Psoas muscle (tissue), 7 donors: ENCODE measurements at regions not wholly inside any gene's neighbourhood (a gene's known extent, or its start where the extent isn't known, plus 50 kb on each side); places are given as distances from the start of the nearest gene placed in this dataset.

ENCODE experiments used
- ATAC-seq, 4 donors: fragments of 200-7000 bp; cut with Tn5 transposase; one replicate each; pipeline ENCODE4 v1.9.1; 2020; ENCODE audit warnings: moderate library complexity in 3 of 4, mild to moderate bottlenecking in 2 of 4
- DNase-seq, 2 donors: peaks; one replicate each; pipeline ENCODE4 v3.0.0-alpha.2; 2020
- H3K27ac ChIP-seq: fragments of 200-600 bp; one replicate; pipeline ENCODE4 v1.8.0; 2022
- H3K27me3 ChIP-seq, 3 donors: fragments of 200-600 bp in 1 of 3; one replicate each; pipeline versions ENCODE4 v1.6.1 to v1.8.0; 2013 to 2022; ENCODE audit warnings: low read length in 2 of 3, mild to moderate bottlenecking in 2 of 3, moderate library complexity in 1 of 3; ENCODE audit not compliant: insufficient read depth in 3 of 3
- H3K36me3 ChIP-seq, 2 donors: fragments of 200-600 bp in 1 of 2; one replicate each; pipeline versions ENCODE4 v1.6.1 to v1.8.0; 2013 to 2022; ENCODE audit warnings: low read depth in 1 of 2, mild to moderate bottlenecking in 1 of 2, moderate library complexity in 1 of 2; ENCODE audit not compliant: insufficient read depth in 1 of 2
- H3K4me1 ChIP-seq: fragments of 200-600 bp; one replicate; pipeline ENCODE4 v1.8.0; 2022
- H3K4me3 ChIP-seq: fragments of 200-600 bp; one replicate; pipeline ENCODE4 v1.8.0; 2022; ENCODE audit warnings: mild to moderate bottlenecking
- H3K9me3 ChIP-seq: fragments of 200-600 bp; one replicate; pipeline ENCODE4 v1.8.0; 2022
- CTCF ChIP-seq: fragments of 200-600 bp; IDR thresholded peaks from one replicate; pipeline ENCODE4 v1.8.0; 2022; ENCODE audit warnings: antibody characterized with exemption
- WGBS, 3 donors: extraction: QIAGEN DNeasy Blood & Tissue Kit; methylation state at CpG; one replicate each; pipeline versions ENCODE4 v1.1.6 to v1.1.7; 2013; 5-methylcytosine and 5-hydroxymethylcytosine counted together
- intact Hi-C, 2 donors: fragments of 100-400 bp; cut with DNase I; formaldehyde crosslinking; loops; one replicate each; pipeline versions ENCODE4 v1.11.0 to v1.14.2; 2022
- donor health status: healthy with polysubstance abuse.
- donor health status: DM: no; HTN: no; CAD: no; lungs with moderate emphysema.
- donor health status: Bipolar disorder and iron deficiency.
- donor health status: healthy.
- donor health status: DM: yes; HTN: yes; CAD: no.
- donor health status: DM: no; HTN: no; CAD: no.
- donor health status: DM: yes; HTN: yes; CAD: no.

DNA sequence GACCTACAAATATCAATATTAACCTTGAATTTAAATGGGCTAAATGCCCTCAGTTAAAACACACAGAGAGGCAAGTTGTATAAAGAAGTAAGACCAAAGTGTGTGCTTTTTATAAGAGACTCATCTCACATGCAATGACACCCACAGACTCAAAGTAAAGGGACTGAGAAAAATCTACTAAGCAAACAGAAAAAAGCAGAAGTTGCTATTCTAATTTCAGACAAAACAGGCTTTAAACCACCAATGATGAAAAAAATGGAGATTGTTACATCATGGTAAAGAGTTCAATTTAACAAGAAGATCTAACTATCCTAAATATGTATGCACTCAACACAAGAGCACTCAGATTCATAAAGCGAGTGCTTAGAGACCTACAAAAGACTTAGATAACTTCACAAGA lies 741.9 kb upstream of the MARCKS start:
- no peak for TF ChIP-seq CTCF
- ATAC-seq (no peak), DNase-seq (no peak)
- Histone ChIP-seq H3K27me3 (no peaks in the 10 kb centered on the region), H3K4me3 (no peak overlapping the region), H3K27ac (no peak overlapping the region), H3K36me3 (no peaks in the 10 kb centered on the region), H3K9me3 (peaks cover 5% of the 10 kb centered on the region), H3K4me1 (no peaks in the 10 kb centered on the region)
- WGBS, 3 donors = 97 to 99% (median 98%) methylated on average over 1 of the region's 1 CpG
- intact Hi-C loops = no loop called here

GRCh38 chr6:113120224-113120581 lies 736.9 kb upstream of the MARCKS start:
- Histone ChIP-seq H3K4me1 (no peaks in the 10 kb centered on the region), H3K9me3 (peaks cover 5% of the 10 kb centered on the region), H3K27me3 (no peaks in the 10 kb centered on the region), H3K27ac (no peak overlapping the region), H3K4me3 (no peak overlapping the region), H3K36me3 (no peaks in the 10 kb centered on the region)
- 71 to 85% (median 77%) methylated on average over 2 of the region's 2 CpGs for WGBS, 3 donors
- DNase-seq (no peak), ATAC-seq (no peak)
- no peak for TF ChIP-seq CTCF
- intact Hi-C loops = no loop called here

DNA sequence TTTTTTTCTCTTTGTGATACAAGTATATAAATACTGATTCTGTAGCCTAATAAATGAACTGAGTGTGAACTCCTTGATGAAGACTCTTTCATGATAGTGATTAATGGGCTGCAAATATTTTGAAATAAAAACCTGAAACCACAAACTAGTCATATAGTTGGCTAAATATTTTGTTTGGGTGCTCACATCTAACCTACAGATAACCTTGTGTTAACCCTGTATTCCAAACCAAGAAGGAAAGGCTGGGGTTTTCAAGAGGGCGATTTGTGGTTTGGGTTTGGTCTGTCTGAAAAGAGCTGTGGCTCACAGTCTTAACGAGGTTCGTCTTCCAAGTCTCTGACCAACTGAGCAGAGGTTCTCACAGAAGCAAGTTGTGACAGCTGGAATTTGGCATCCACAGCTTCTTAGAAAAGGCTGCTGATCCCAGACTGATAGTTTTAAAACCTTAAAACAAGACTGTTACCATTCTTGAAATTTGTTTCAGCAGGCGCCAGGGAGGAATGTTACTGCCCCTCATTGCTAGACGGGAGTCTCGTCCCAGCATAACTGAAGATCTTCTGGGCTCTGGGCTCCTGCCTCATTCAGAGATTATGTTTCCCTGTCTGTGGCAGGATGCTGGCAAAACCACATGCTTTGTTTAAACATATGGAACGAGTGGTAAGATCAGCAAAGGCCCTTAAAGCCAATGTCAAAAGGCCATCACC lies 736.4 kb upstream of the MARCKS start:
- no peaks in the 10 kb centered on the region for H3K27me3 ChIP-seq
- TF ChIP-seq CTCF = no peak
- ATAC-seq = no peak
- no peak for DNase-seq
- 42 to 61% (median 48%) methylated on average over 7 of the region's 7 CpGs for WGBS, 3 donors
- H3K4me3 ChIP-seq = no peak overlapping the region
- intact Hi-C loops = no loop called here
- H3K4me1 ChIP-seq = no peaks in the 10 kb centered on the region
- H3K9me3 ChIP-seq = peaks cover 5% of the 10 kb centered on the region
- H3K27ac ChIP-seq = no peak overlapping the region
- H3K36me3 ChIP-seq = no peaks in the 10 kb centered on the region

GRCh38 chr6:113121571-113121970 lies 735.6 kb upstream of the MARCKS start:
- intact Hi-C loops = no loop called here
- Histone ChIP-seq H3K27ac (no peak overlapping the region), H3K4me1 (no peaks in the 10 kb centered on the region), H3K4me3 (no peak overlapping the region), H3K9me3 (peaks cover 5% of the 10 kb centered on the region), H3K36me3 (no peaks in the 10 kb centered on the region), H3K27me3 (no peaks in the 10 kb centered on the region)
- WGBS, 3 donors = 56 to 63% (median 60%) methylated on average over 2 of the region's 2 CpGs
- no peak for TF ChIP-seq CTCF
- no peak for ATAC-seq
- DNase-seq = no peak

- Histone ChIP-seq H3K27me3 (no peaks in the 10 kb centered on the region), H3K4me3 (no peak overlapping the region), H3K4me1 (no peaks in the 10 kb centered on the region), H3K9me3 (peaks cover 5% of the 10 kb centered on the region), H3K36me3 (no peaks in the 10 kb centered on the region), H3K27ac (no peak overlapping the region)
- WGBS, 3 donors = 20 to 35% (median 21%) methylated on average over 1 of the region's 1 CpG
- no peak for DNase-seq
- TF ChIP-seq CTCF = no peak
- peak in 1 of 4 donors; percentile 50 for ATAC-seq
- intact Hi-C loops = no loop called here
Observed at GRCh38 chr6:113122060-113122459, 735.1 kb upstream of the MARCKS start.
